Neural cell (in vitro differentiated cells): ENCODE measurements at regions not wholly inside any gene's neighbourhood (a gene's known extent, or its start where the extent isn't known, plus 50 kb on each side); places are given as distances from the start of the nearest gene placed in this dataset.

Experiments
- H2AFZ ChIP-seq: fragments of 200-600, 300-800 bp; sonication (generic), shearing (Covaris generic); 2 replicates; pipeline ENCODE4 v1.6.0; 2014; ENCODE audit warnings: low read depth, mild to moderate bottlenecking, antibody characterized with exemption, low read length, moderate library complexity
- H3F3A ChIP-seq: fragments of 200-600 bp; shearing (Covaris generic); 2 replicates; pipeline ENCODE4 v1.6.1; 2016; ENCODE audit warnings: mild to moderate bottlenecking, moderate library complexity, mixed read lengths, antibody characterized with exemption, low read length; ENCODE audit not compliant: insufficient read depth, poor library complexity, severe bottlenecking
- H3K27ac ChIP-seq: fragments of 200-600, 300-800 bp; sonication (generic), shearing (Covaris generic); 2 replicates; pipeline ENCODE4 v1.5.1; 2014; ENCODE audit warnings: mild to moderate bottlenecking, low read length, moderate library complexity
- H3K27me3 ChIP-seq: fragments of 300-800, 200-600 bp; sonication (generic), shearing (Covaris generic); 2 replicates; pipeline ENCODE4 v1.6.0; 2014; ENCODE audit warnings: mild to moderate bottlenecking, low read depth, low read length, moderate library complexity; ENCODE audit not compliant: insufficient read depth
- H3K36me3 ChIP-seq: fragments of 300-800, 200-600 bp; sonication (generic), shearing (Covaris generic); 2 replicates; pipeline ENCODE4 v1.5.1; 2014; ENCODE audit warnings: mild to moderate bottlenecking, antibody characterized with exemption, low read length, moderate library complexity; ENCODE audit not compliant: insufficient read depth
- H3K4me2 ChIP-seq: fragments of 300-800, 200-600 bp; sonication (generic), shearing (Covaris generic); 2 replicates; pipeline ENCODE4 v1.6.0; 2014; ENCODE audit warnings: mild to moderate bottlenecking, low read length
- H3K4me3 ChIP-seq: fragments of 300-800, 200-600 bp; sonication (generic), shearing (Covaris generic); 2 replicates; pipeline ENCODE4 v1.5.1; 2014; ENCODE audit warnings: mild to moderate bottlenecking, low read length, moderate library complexity
- H3K79me2 ChIP-seq: fragments of 200-600 bp; shearing (Covaris generic); replicated peaks from 2 replicates; pipeline ENCODE4 v1.6.0; 2014; ENCODE audit warnings: mild to moderate bottlenecking, low read length, moderate library complexity; ENCODE audit not compliant: insufficient read depth
- H3K9ac ChIP-seq: fragments of 300-800, 200-600 bp; sonication (generic), shearing (Covaris generic); 2 replicates; pipeline ENCODE4 v1.6.1; 2016; ENCODE audit warnings: mild to moderate bottlenecking, low read length, mixed read lengths
- H3K9me2 ChIP-seq: fragments of 200-600 bp; shearing (Covaris generic); 2 replicates; pipeline ENCODE4 v1.6.1; 2016; ENCODE audit warnings: mild to moderate bottlenecking, low read length, mixed read lengths; ENCODE audit not compliant: insufficient read depth
- H3K9me3 ChIP-seq: fragments of 200-600, 300-800 bp; sonication (generic), shearing (Covaris generic); 2 replicates; pipeline ENCODE4 v1.6.1; 2016; ENCODE audit warnings: mild to moderate bottlenecking, mixed run types, low read length, moderate library complexity, mixed read lengths
- H4K20me1 ChIP-seq: fragments of 200-600 bp; shearing (Covaris generic); 2 replicates; pipeline ENCODE4 v1.6.1; 2016; ENCODE audit warnings: mild to moderate bottlenecking, mixed run types; ENCODE audit not compliant: insufficient read depth
- CTCF ChIP-seq: fragments of 450-650 bp; IDR thresholded peaks from 2 replicates; pipeline ENCODE4 v1.5.1; 2014; ENCODE audit warnings: antibody characterized with exemption, mild to moderate bottlenecking, moderate library complexity; ENCODE audit not compliant: poor library complexity, severe bottlenecking
- EP300 ChIP-seq: fragments of 450-650 bp; conservative IDR thresholded peaks from 2 replicates; pipeline ENCODE4 v1.6.1; 2014; ENCODE audit warnings: antibody characterized with exemption, mild to moderate bottlenecking, moderate library complexity; ENCODE audit not compliant: poor library complexity, severe bottlenecking
- EZH2 ChIP-seq: fragments of 200-600, 300-800 bp; shearing (Covaris generic), sonication (generic); IDR thresholded peaks from 2 replicates; pipeline ENCODE4 v1.6.1; 2014; ENCODE audit warnings: antibody characterized with exemption, low read length, borderline replicate concordance, mild to moderate bottlenecking; ENCODE audit not compliant: insufficient read depth, poor library complexity, severe bottlenecking
- MXI1 ChIP-seq: fragments of 450-650 bp; conservative IDR thresholded peaks from 2 replicates; pipeline ENCODE4 v1.6.1; 2014; ENCODE audit warnings: antibody characterized with exemption, mild to moderate bottlenecking; ENCODE audit not compliant: poor library complexity, severe bottlenecking
- POLR2AphosphoS5 ChIP-seq: IDR thresholded peaks from 2 replicates; pipeline ENCODE4 v1.6.1; 2012
- RAD21 ChIP-seq: fragments of 450-650 bp; conservative IDR thresholded peaks from 2 replicates; pipeline ENCODE4 v1.6.1; 2014; ENCODE audit warnings: antibody characterized with exemption, mild to moderate bottlenecking, moderate library complexity
- REST ChIP-seq: IDR thresholded peaks from 2 replicates; pipeline ENCODE4 v1.6.1; 2012; ENCODE audit warnings: borderline replicate concordance
- SMC3 ChIP-seq: fragments of 450-650 bp; conservative IDR thresholded peaks from 2 replicates; pipeline ENCODE4 v1.6.1; 2014; ENCODE audit warnings: antibody characterized with exemption, mild to moderate bottlenecking, moderate library complexity; ENCODE audit not compliant: poor library complexity
- TAF1 ChIP-seq: IDR thresholded peaks from 2 replicates; pipeline ENCODE4 v1.6.1; 2012; ENCODE audit warnings: low read depth

- Histone ChIP-seq H3K9me2 (no peaks in the 10 kb centered on the region), H3K4me2 (no peak overlapping the region), H3K4me3 (no peak overlapping the region), H2AFZ (no peak overlapping the region), H3K27ac (no peak overlapping the region), H3K36me3 (no peaks in the 10 kb centered on the region), H3F3A (no peaks in the 10 kb centered on the region), H3K79me2 (no peaks in the 10 kb centered on the region), H4K20me1 (no peaks in the 10 kb centered on the region), H3K9me3 (no peaks in the 10 kb centered on the region), H3K27me3 (no peaks in the 10 kb centered on the region), H3K9ac (no peak overlapping the region)
- no peak for TF ChIP-seq TAF1
- TF ChIP-seq CTCF, result no peak
- no peak for TF ChIP-seq RAD21
- no peak for TF ChIP-seq MXI1
- TF ChIP-seq POLR2AphosphoS5, result no peak
- TF ChIP-seq EZH2, result no peak
These were observed 126.1 kb upstream of the TMC3 start for GRCh38 chr15:81500081-81500480.

GRCh38 chr15:81498294-81498693, 124.3 kb upstream of the TMC3 start:
- H3K27ac ChIP-seq, result no peak overlapping the region
- no peaks in the 10 kb centered on the region for H3K9me2 ChIP-seq
- H2AFZ ChIP-seq, result no peak overlapping the region
- H3K9ac ChIP-seq, result no peak overlapping the region
- H3F3A ChIP-seq, result no peaks in the 10 kb centered on the region
- no peak overlapping the region for H3K4me3 ChIP-seq
- no peaks in the 10 kb centered on the region for H3K79me2 ChIP-seq
- no peaks in the 10 kb centered on the region for H4K20me1 ChIP-seq
- H3K27me3 ChIP-seq, result no peaks in the 10 kb centered on the region
- H3K9me3 ChIP-seq, result no peaks in the 10 kb centered on the region
- H3K36me3 ChIP-seq, result no peaks in the 10 kb centered on the region
- H3K4me2 ChIP-seq, result no peak overlapping the region
- TF ChIP-seq EZH2 (no peak), CTCF (no peak), MXI1 (no peak), SMC3 (no peak), POLR2AphosphoS5 (no peak), TAF1 (no peak), RAD21 (no peak), REST (no peak), EP300 (no peak)
